Endothelial cell of umbilical vein (primary cell): ENCODE measurements at regions not wholly inside any gene's neighbourhood (a gene's known extent, or its start where the extent isn't known, plus 50 kb on each side); places are given as distances from the start of the nearest gene placed in this dataset.

Source experiments
- EZH2 ChIP-seq: IDR thresholded peaks from 2 replicates; pipeline ENCODE4 v1.6.1; 2012; ENCODE audit warnings: borderline replicate concordance, low read depth, mild to moderate bottlenecking, moderate library complexity, low read length, inconsistent platforms; ENCODE audit not compliant: severe bottlenecking
- FOS ChIP-seq: IDR thresholded peaks from 2 replicates; pipeline ENCODE4 v1.6.1; 2011; ENCODE audit warnings: mild to moderate bottlenecking, low read length, moderate library complexity, borderline replicate concordance; ENCODE audit not compliant: insufficient read depth
- GATA2 ChIP-seq: IDR thresholded peaks from 2 replicates; pipeline ENCODE4 v1.7.0; 2011; ENCODE audit warnings: low read depth, mild to moderate bottlenecking, moderate library complexity, mixed read lengths, low read length; ENCODE audit not compliant: insufficient read length, insufficient read depth
- JUN ChIP-seq: IDR thresholded peaks from 2 replicates; pipeline ENCODE4 v1.6.1; 2011; ENCODE audit warnings: borderline replicate concordance, low read depth; ENCODE audit not compliant: insufficient read length, insufficient read depth
- MAX ChIP-seq: IDR thresholded peaks from 2 replicates; pipeline ENCODE4 v1.6.1; 2011; ENCODE audit not compliant: insufficient read depth, insufficient read length
- POLR2A ChIP-seq: IDR thresholded peaks from 2 replicates; pipeline ENCODE4 v1.6.1; 2012; ENCODE audit warnings: low read depth, mild to moderate bottlenecking, control low read depth, low read length
- POLR2AphosphoS5 ChIP-seq: IDR thresholded peaks from 2 replicates; pipeline ENCODE4 v1.6.1; 2012; ENCODE audit warnings: low read depth, mild to moderate bottlenecking, control low read depth, low read length, moderate library complexity; ENCODE audit not compliant: insufficient read depth
- TF ChIP-seq, protein P1 (sequence below), 2 donors: IDR thresholded peaks; 1 replicate in 1 of 2; 2 replicates in 1 of 2; pipeline ENCODE4 v1.5.1; 2011; ENCODE audit warnings: low read length in 2 of 2, mild to moderate bottlenecking in 2 of 2, moderate library complexity in 2 of 2, control low read depth in 1 of 2, inconsistent platforms in 1 of 2, low read depth in 1 of 2; ENCODE audit not compliant: insufficient read depth in 1 of 2; ENCODE audit errors: extremely low read depth in 1 of 2

DNA sequence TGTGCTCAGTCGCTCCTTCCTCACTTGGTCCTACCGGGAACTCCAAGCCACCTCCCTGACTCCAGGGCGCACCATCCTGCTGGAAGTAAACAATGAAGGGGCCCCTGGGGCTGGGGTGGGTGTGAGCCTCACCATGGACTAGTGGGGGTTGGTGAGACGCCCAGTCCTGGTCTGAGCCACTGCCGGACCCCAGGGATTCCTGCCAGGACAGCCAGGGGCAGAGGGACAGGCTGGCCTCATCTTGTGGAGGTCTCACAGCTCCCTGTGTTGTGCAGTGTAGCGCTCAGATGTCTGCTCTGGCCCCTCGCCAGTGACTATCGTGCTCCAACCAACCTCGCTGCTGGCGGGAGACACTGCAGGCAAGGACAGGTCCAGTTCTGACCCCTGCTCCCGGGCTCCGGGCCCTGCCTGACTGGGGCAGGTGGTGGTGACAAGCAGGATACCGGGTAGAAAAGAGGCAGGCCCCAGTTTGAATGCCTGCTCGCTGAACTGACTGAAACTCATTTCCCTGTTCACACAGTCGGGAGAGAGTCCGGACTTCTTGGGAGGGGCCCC is 1021.4 kb downstream of the BRD1 start:
- TF ChIP-seq EZH2 (no peak), POLR2A (no peak), MAX (no peak), GATA2 (no peak), POLR2AphosphoS5 (no peak), FOS (no peak), JUN (no peak)
- TF ChIP-seq, protein P1, sequence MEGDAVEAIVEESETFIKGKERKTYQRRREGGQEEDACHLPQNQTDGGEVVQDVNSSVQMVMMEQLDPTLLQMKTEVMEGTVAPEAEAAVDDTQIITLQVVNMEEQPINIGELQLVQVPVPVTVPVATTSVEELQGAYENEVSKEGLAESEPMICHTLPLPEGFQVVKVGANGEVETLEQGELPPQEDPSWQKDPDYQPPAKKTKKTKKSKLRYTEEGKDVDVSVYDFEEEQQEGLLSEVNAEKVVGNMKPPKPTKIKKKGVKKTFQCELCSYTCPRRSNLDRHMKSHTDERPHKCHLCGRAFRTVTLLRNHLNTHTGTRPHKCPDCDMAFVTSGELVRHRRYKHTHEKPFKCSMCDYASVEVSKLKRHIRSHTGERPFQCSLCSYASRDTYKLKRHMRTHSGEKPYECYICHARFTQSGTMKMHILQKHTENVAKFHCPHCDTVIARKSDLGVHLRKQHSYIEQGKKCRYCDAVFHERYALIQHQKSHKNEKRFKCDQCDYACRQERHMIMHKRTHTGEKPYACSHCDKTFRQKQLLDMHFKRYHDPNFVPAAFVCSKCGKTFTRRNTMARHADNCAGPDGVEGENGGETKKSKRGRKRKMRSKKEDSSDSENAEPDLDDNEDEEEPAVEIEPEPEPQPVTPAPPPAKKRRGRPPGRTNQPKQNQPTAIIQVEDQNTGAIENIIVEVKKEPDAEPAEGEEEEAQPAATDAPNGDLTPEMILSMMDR (IDR thresholded peaks at IDR 0.05; ENCODE audit: extremely low read depth in 1 of 2, insufficient read depth in 1 of 2, low read depth in 1 of 2, low read length in 2 of 2), result no peak
